HepG2 (cell line): ENCODE measurements at regions not wholly inside any gene's neighbourhood (a gene's known extent, or its start where the extent isn't known, plus 50 kb on each side); places are given as distances from the start of the nearest gene placed in this dataset.

ENCODE experiments used
- FOSL1 ChIP-seq: sonication (generic); formaldehyde crosslinking; IDR thresholded peaks from 2 replicates; pipeline ENCODE4 v1.9.0; 2021; ENCODE audit warnings: missing genetic modification reagents, borderline replicate concordance
- HCFC1 ChIP-seq: fragments of 150-350 bp; IDR thresholded peaks from 2 replicates; pipeline ENCODE4 v1.6.1; 2014; ENCODE audit warnings: low read depth, low read length
- JUND ChIP-seq: sonication (generic); formaldehyde crosslinking; IDR thresholded peaks from 2 replicates; pipeline ENCODE4 v1.8.0; 2022; ENCODE audit warnings: mild to moderate bottlenecking, missing genetic modification reagents
- KLF16 ChIP-seq, 2 experiments: sonication (generic) in 1 of 2; formaldehyde crosslinking in 1 of 2; IDR thresholded peaks; 2 replicates each; pipeline versions ENCODE4 v1.6.1 to v1.8.0; 2016 to 2023; ENCODE audit warnings: missing genetic modification reagents in 2 of 2, missing compliant biosample characterization in 1 of 2
- NFATC3 ChIP-seq: sonication (generic); formaldehyde crosslinking; IDR thresholded peaks from 2 replicates; pipeline ENCODE4 v1.5.1; 2020; ENCODE audit warnings: mild to moderate bottlenecking, missing genetic modification reagents
- TARDBP ChIP-seq: sonication (generic); formaldehyde crosslinking; IDR thresholded peaks from 2 replicates; pipeline ENCODE4 v1.8.0; 2022; ENCODE audit warnings: mild to moderate bottlenecking, missing genetic modification reagents
- TP53 ChIP-seq: sonication (generic); formaldehyde crosslinking; conservative IDR thresholded peaks from 2 replicates; pipeline ENCODE4 v1.4.0; 2020; ENCODE audit warnings: missing genetic modification reagents
- ZNF10 ChIP-seq: sonication (generic); formaldehyde crosslinking; IDR thresholded peaks from 2 replicates; pipeline ENCODE4 v1.4.0; 2020; ENCODE audit warnings: mild to moderate bottlenecking, low read depth, missing genetic modification reagents, borderline replicate concordance
- ZNF615 ChIP-seq: sonication (generic); formaldehyde crosslinking; IDR thresholded peaks from 2 replicates; pipeline ENCODE4 v1.5.0; 2020; ENCODE audit warnings: mild to moderate bottlenecking, missing genetic modification reagents, borderline replicate concordance
- TF ChIP-seq, protein P1 (sequence below): sonication (generic); formaldehyde crosslinking; IDR thresholded peaks from 2 replicates; pipeline ENCODE4 v1.5.0; 2020; ENCODE audit warnings: mild to moderate bottlenecking, missing genetic modification reagents, moderate library complexity
- TF ChIP-seq, protein P2 (sequence below): sonication (generic); formaldehyde crosslinking; IDR thresholded peaks from 2 replicates; pipeline ENCODE4 v1.9.0; 2021; ENCODE audit warnings: missing genetic modification reagents, borderline replicate concordance

DNA sequence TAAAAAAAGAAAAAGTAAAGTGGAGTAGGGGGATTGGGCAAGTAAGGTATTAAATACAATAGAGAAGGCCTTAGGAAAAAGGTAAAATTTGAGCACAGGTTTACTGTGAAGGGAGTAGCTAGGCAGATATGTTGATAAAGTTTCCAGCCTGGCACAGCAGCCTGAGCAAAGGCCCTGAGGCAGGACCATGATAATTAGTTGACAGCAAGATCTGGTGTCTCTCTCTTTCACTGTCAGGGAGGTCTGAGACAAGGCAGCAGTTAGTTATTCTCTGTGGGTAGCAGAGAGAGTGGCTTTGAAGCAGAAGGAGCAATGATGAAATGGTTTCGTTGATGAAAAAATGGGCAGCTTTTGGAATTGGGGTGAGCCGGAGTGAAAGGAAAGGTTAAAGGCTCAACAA, 119.5 kb downstream of the KDR start:
- TF ChIP-seq JUND (CRISPR knock-in tag) = no peak
- TF ChIP-seq NFATC3 (CRISPR knock-in tag) = no peak
- TF ChIP-seq HCFC1 = no peak
- no peak for TF ChIP-seq FOSL1 (CRISPR knock-in tag)
- TF ChIP-seq KLF16 (CRISPR knock-in tag; IDR thresholded peaks at IDR 0.05) = no peak
- no peak for TF ChIP-seq ZNF10
- TF ChIP-seq TP53 (CRISPR knock-in tag) = no peak
- TF ChIP-seq, protein P1, sequence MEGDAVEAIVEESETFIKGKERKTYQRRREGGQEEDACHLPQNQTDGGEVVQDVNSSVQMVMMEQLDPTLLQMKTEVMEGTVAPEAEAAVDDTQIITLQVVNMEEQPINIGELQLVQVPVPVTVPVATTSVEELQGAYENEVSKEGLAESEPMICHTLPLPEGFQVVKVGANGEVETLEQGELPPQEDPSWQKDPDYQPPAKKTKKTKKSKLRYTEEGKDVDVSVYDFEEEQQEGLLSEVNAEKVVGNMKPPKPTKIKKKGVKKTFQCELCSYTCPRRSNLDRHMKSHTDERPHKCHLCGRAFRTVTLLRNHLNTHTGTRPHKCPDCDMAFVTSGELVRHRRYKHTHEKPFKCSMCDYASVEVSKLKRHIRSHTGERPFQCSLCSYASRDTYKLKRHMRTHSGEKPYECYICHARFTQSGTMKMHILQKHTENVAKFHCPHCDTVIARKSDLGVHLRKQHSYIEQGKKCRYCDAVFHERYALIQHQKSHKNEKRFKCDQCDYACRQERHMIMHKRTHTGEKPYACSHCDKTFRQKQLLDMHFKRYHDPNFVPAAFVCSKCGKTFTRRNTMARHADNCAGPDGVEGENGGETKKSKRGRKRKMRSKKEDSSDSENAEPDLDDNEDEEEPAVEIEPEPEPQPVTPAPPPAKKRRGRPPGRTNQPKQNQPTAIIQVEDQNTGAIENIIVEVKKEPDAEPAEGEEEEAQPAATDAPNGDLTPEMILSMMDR (CRISPR knock-in tag) = no peak
- no peak for TF ChIP-seq ZNF615 (CRISPR knock-in tag)
- no peak for TF ChIP-seq TARDBP (CRISPR knock-in tag)
- TF ChIP-seq, protein P2, sequence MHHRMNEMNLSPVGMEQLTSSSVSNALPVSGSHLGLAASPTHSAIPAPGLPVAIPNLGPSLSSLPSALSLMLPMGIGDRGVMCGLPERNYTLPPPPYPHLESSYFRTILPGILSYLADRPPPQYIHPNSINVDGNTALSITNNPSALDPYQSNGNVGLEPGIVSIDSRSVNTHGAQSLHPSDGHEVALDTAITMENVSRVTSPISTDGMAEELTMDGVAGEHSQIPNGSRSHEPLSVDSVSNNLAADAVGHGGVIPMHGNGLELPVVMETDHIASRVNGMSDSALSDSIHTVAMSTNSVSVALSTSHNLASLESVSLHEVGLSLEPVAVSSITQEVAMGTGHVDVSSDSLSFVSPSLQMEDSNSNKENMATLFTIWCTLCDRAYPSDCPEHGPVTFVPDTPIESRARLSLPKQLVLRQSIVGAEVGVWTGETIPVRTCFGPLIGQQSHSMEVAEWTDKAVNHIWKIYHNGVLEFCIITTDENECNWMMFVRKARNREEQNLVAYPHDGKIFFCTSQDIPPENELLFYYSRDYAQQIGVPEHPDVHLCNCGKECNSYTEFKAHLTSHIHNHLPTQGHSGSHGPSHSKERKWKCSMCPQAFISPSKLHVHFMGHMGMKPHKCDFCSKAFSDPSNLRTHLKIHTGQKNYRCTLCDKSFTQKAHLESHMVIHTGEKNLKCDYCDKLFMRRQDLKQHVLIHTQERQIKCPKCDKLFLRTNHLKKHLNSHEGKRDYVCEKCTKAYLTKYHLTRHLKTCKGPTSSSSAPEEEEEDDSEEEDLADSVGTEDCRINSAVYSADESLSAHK (CRISPR knock-in tag) = no peak
